Smooth muscle cell (in vitro differentiated cells): ENCODE measurements at regions not wholly inside any gene's neighbourhood (a gene's known extent, or its start where the extent isn't known, plus 50 kb on each side); places are given as distances from the start of the nearest gene placed in this dataset.

ENCODE experiments used
- DNase-seq: peaks from one replicate; lab custom pipeline; 2025; ENCODE audit not compliant: unreplicated experiment; lab: John Stamatoyannopoulos, UW
- H2AFZ ChIP-seq: fragments of 200-600 bp; sonication (generic); 2 replicates; pipeline ENCODE4 v1.6.0; 2016; ENCODE audit warnings: antibody characterized with exemption, low read depth, mild to moderate bottlenecking
- H3F3A ChIP-seq: fragments of 200-600 bp; sonication (generic); 2 replicates; pipeline ENCODE4 v1.6.0; 2017; ENCODE audit warnings: antibody characterized with exemption, low read depth
- H3K27ac ChIP-seq: fragments of 200-600 bp; sonication (generic); 2 replicates; pipeline ENCODE4 v1.5.1; 2016; ENCODE audit warnings: low read depth, mild to moderate bottlenecking
- H3K27me3 ChIP-seq: fragments of 200-600 bp; sonication (generic); 2 replicates; pipeline ENCODE4 v1.6.1; 2016; ENCODE audit warnings: low read depth, mild to moderate bottlenecking
- H3K36me3 ChIP-seq: fragments of 200-600 bp; sonication (generic); 2 replicates; pipeline ENCODE4 v1.5.1; 2016; ENCODE audit warnings: low read depth
- H3K4me1 ChIP-seq: fragments of 200-600 bp; sonication (generic); 2 replicates; pipeline ENCODE4 v1.5.1; 2016; ENCODE audit warnings: low read depth
- H3K4me2 ChIP-seq: fragments of 200-600 bp; sonication (generic); 2 replicates; pipeline ENCODE4 v1.6.0; 2016; ENCODE audit warnings: mild to moderate bottlenecking
- H3K4me3 ChIP-seq: fragments of 200-600 bp; sonication (generic); 2 replicates; pipeline ENCODE4 v1.5.1; 2016; ENCODE audit warnings: mild to moderate bottlenecking
- H3K79me2 ChIP-seq: fragments of 200-600 bp; sonication (generic); 2 replicates; pipeline ENCODE4 v1.6.0; 2016; ENCODE audit warnings: low read depth, mild to moderate bottlenecking
- H3K9ac ChIP-seq: fragments of 200-600 bp; sonication (generic); 2 replicates; pipeline ENCODE4 v1.6.0; 2016; ENCODE audit warnings: low read depth
- H3K9me3 ChIP-seq: fragments of 200-600 bp; sonication (generic); replicated peaks from 2 replicates; pipeline ENCODE4 v1.5.1; 2016; ENCODE audit warnings: low read depth
- H4K20me1 ChIP-seq: fragments of 200-600 bp; sonication (generic); 2 replicates; pipeline ENCODE4 v1.6.0; 2016; ENCODE audit warnings: low read depth
- CTCF ChIP-seq: fragments of 200-600 bp; sonication (generic); IDR thresholded peaks from 2 replicates; pipeline ENCODE4 v1.5.1; 2017; ENCODE audit warnings: borderline replicate concordance, mild to moderate bottlenecking, antibody characterized with exemption; ENCODE audit not compliant: insufficient read depth, poor library complexity, severe bottlenecking
- WGBS: methylation state at CpG from one replicate; pipeline ENCODE4 v1.1.7; 2016; ENCODE audit warnings: low lambda C conversion rate; 5-methylcytosine and 5-hydroxymethylcytosine counted together

- H3K4me2 ChIP-seq = no peak overlapping the region
- no peak overlapping the region for H3K27ac ChIP-seq
- H2AFZ ChIP-seq = no peak overlapping the region
- peaks cover 20% of the 10 kb centered on the region for H3K27me3 ChIP-seq
- H3K4me1 ChIP-seq = no peaks in the 10 kb centered on the region
- H4K20me1 ChIP-seq = no peaks in the 10 kb centered on the region
- H3K36me3 ChIP-seq = no peaks in the 10 kb centered on the region
- 63% methylated on average over 2 of the region's 2 CpGs for WGBS
- H3F3A ChIP-seq = no peaks in the 10 kb centered on the region
- H3K9ac ChIP-seq = no peak overlapping the region
- TF ChIP-seq CTCF = no peak
- DNase-seq = no peak
- H3K9me3 ChIP-seq = no peaks in the 10 kb centered on the region
- H3K79me2 ChIP-seq = no peaks in the 10 kb centered on the region
- no peak overlapping the region for H3K4me3 ChIP-seq
Observed at GRCh38 chr10:23493711-23494110, 54.8 kb downstream of the OTUD1 start.

GRCh38 chr10:23496727-23497126 lies 57.9 kb downstream of the OTUD1 start:
- Histone ChIP-seq H3K9me3 (no peaks in the 10 kb centered on the region), H2AFZ (no peak overlapping the region), H3K27ac (no peak overlapping the region), H3K9ac (no peak overlapping the region), H3K36me3 (no peaks in the 10 kb centered on the region), H4K20me1 (no peaks in the 10 kb centered on the region), H3K4me1 (no peaks in the 10 kb centered on the region), H3K79me2 (no peaks in the 10 kb centered on the region), H3F3A (no peaks in the 10 kb centered on the region), H3K4me3 (no peak overlapping the region), H3K4me2 (no peak overlapping the region), H3K27me3 (peaks cover 27% of the 10 kb centered on the region)
- WGBS = 85% methylated on average over 5 of the region's 5 CpGs
- TF ChIP-seq CTCF = no peak
- no peak for DNase-seq

GRCh38 chr10:23499372-23500132 lies 60.7 kb downstream of the OTUD1 start:
- no peak overlapping the region for H2AFZ ChIP-seq
- H3K27me3 ChIP-seq = peaks cover 27% of the 10 kb centered on the region
- H3K36me3 ChIP-seq = no peaks in the 10 kb centered on the region
- H3K4me3 ChIP-seq = no peak overlapping the region
- H3K79me2 ChIP-seq = no peaks in the 10 kb centered on the region
- no peak overlapping the region for H3K4me2 ChIP-seq
- no peak overlapping the region for H3K9ac ChIP-seq
- no peaks in the 10 kb centered on the region for H3F3A ChIP-seq
- no peak overlapping the region for H3K27ac ChIP-seq
- WGBS = 72% methylated on average over 10 of the region's 10 CpGs
- DNase-seq = no peak
- no peaks in the 10 kb centered on the region for H3K9me3 ChIP-seq
- no peaks in the 10 kb centered on the region for H4K20me1 ChIP-seq
- TF ChIP-seq CTCF = no peak
- H3K4me1 ChIP-seq = no peaks in the 10 kb centered on the region
